G401 (cell line): ENCODE measurements at regions not wholly inside any gene's neighbourhood (a gene's known extent, or its start where the extent isn't known, plus 50 kb on each side); places are given as distances from the start of the nearest gene placed in this dataset.

Experiments
- DNase-seq: peaks from one replicate; pipeline ENCODE4 v3.0.0-alpha.2; 2015; ENCODE audit warnings: low spot score
- in situ Hi-C: cut with HindIII; loops from 2 replicates; pipeline ENCODE4 v1.10.0; 2016; ENCODE audit warnings: low sequenced_read_pairs, mixed read lengths

DNA sequence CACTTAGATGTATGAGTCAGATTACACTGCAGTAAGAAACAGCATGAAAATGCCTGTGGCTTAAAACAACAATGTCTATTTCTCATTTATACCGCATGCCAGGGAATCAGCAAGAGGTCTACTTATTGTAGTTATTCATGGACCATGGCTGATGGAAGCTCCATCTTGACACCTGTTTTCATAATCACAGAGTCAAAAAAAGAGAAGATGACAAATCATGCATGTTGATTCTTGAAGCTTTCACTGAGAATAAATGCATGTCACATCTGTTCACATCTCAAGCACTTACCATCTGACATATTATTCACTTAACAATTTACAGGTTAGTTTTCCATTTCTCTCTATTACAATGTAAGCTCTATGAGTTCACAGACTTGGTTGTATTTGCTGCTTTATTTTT lies 194.2 kb upstream of the SLITRK2 start:
- in situ Hi-C loops, result no loop called here
- no peak for DNase-seq

GRCh38 chrX:145630081-145630480 lies 187.5 kb upstream of the SLITRK2 start:
- in situ Hi-C loops, result no loop called here
- no peak for DNase-seq

GRCh38 chrX:145630806-145631435 lies 186.7 kb upstream of the SLITRK2 start:
- in situ Hi-C loops, result no loop called here
- DNase-seq, result no peak

GRCh38 chrX:145631461-145631951 lies 186.1 kb upstream of the SLITRK2 start:
- in situ Hi-C loops, result no loop called here
- no peak for DNase-seq

DNA sequence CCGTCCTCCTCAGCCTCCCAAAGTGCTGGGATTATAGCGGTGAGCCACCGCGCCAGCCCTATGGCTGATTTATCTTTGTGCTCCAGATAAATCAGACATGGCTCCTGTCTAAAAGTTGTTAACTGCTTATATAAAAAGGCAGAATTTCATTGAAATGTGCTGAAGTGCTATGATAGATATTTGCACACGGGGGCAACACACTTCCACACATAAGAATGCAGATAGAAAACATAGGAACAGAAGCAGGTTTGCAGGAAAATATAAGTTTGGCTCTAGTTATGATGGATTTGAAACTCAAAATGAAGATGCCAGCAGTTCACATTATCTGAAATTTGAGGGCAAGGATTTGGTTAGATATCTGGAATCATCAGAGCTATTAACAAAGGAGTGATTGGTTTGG lies 163.1 kb upstream of the SLITRK2 start:
- no peak for DNase-seq

DNA sequence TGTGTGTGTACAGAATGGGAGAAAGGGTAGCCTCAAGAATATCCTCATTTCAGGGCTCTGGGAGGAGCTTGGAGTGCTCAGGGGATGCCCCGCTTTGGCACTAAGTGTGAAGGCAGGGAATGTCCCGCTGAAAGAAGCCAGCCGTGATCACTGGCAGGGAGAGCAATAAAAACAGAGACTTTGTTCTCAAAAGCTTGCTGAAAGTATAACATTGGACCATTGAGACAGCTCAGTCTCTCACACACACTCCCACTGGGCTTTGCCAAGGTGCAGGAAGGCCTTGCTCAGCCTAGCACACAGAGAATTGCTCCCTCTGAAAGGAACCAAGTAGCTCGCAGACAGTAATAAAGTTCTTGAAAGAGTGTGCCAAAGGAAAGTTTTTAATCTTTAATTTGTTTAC lies 143.8 kb upstream of the SLITRK2 start:
- in situ Hi-C loops, result no loop called here
- no peak for DNase-seq

More for the DNA sequence above, 163.1 kb upstream of the SLITRK2 start:
- in situ Hi-C loops, result no loop called here

DNA sequence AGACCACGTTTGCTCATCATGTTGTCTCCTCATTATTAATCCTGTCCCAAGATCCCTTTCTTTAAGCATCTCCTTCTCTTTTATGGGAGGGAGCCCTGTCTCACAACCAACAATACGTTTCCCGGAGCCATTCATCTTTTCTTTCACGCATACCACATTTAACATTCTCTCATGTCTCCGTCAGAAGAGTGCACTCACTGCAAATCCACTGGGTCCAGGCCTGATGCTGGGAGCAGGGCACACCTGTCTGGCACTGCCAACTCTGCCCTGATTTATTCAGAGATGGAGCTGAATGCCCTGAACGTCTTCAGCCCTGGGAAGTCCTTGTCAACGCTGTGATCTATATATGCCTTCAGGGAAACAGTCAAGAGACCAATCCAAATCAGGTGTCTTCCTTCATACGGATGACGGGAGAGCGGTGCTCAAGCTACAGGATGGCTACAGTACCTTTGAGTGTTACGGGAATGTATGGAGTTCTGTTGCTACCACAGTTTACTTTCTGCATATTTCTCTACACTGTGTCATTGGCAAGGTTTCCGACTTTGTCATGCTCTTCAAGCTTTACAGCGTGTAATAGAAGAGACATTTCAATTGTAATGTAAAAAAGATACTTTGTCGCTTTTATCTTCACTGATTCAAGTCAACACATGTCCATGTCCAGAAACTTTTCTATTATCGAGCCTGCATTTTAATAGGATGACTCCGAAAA lies 140.4 kb upstream of the SLITRK2 start:
- DNase-seq, result no peak
- in situ Hi-C loops, result no loop called here

GRCh38 chrX:145682518-145683298 lies 134.9 kb upstream of the SLITRK2 start:
- in situ Hi-C loops, result no loop called here
- DNase-seq, result no peak

DNA sequence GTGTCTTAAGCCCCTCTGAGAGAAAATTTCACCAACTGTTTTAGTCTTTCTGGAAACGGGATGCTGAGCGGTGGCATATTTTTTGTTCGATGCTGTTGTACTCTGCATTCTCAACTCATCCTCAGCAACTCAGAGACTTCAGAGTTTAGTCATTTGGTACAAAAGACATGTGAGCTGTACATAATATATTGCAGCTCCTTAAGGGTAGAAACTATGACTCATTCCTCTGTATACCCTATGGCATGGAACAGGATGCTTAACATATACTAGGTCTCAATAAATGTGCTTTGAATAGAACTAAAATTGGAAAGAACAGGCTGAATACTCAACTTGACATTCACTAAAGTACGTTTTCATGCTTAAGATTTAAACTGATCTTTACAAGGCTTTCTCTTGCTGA lies 130.5 kb upstream of the SLITRK2 start:
- DNase-seq, result no peak

DNA sequence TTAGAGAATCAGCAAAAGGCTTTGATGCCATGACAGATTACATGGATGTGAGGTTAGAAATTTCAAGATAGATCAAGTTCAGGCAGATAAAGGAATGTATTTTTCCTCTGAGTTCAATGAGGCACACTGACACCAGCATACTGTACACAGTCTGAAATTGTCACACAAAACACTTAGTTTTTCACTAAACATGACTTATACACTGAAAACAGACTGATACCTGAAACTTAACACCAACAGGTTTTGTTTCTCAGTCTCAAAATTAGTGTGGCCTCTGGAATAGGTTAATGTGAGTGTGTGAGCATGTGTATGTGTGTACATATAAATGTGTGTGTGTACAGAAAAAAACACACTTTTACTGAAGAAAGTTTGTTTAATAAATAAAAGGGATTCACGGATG lies 129.9 kb upstream of the SLITRK2 start:
- in situ Hi-C loops, result no loop called here
- no peak for DNase-seq

More for the DNA sequence above, 130.5 kb upstream of the SLITRK2 start:
- in situ Hi-C loops, result no loop called here

GRCh38 chrX:145694048-145694447 lies 123.6 kb upstream of the SLITRK2 start:
- in situ Hi-C loops, result no loop called here
- DNase-seq, result no peak

DNA sequence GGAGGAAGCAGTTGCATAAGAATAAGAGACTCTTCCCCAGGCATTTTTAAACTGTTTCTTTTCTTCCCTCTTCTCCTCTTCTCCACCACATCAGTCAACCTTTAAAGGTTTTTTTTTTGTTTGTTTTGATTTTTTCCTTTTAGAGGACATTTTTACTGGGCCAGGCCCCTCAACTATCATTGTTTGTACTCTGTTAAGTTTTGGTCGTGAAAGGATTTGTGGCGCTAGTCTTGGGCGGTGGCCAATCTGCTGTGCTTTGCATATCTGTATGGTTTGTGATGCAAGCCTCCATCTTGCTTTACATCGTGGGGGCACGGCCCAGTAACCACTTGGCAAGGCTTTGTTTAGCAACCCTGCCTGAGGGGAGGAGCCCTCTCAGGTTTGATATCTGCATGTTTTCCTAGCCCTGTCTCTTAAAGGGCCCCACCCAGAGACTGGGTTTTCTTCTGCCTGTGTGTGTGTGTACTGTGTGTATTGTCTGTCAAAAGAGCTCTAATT lies 101.9 kb upstream of the SLITRK2 start:
- in situ Hi-C loops, result no loop called here
- no peak for DNase-seq

GRCh38 chrX:145716226-145716625 lies 101.4 kb upstream of the SLITRK2 start:
- in situ Hi-C loops, result no loop called here
- no peak for DNase-seq

- in situ Hi-C loops, result no loop called here
- DNase-seq, result no peak
Observed at GRCh38 chrX:145727476-145727875, 90.2 kb upstream of the SLITRK2 start.

- in situ Hi-C loops, result no loop called here
Observed at GRCh38 chrX:145729635-145730034, 88.0 kb upstream of the SLITRK2 start.

GRCh38 chrX:145735036-145735435 lies 82.6 kb upstream of the SLITRK2 start:
- no peak for DNase-seq
- in situ Hi-C loops, result no loop called here

More at GRCh38 chrX:145729635-145730034, 88.0 kb upstream of the SLITRK2 start:
- no peak for DNase-seq

GRCh38 chrX:145751943-145752342 lies 65.7 kb upstream of the SLITRK2 start:
- no peak for DNase-seq
- in situ Hi-C loops, result no loop called here
